ENCODE measurements at regions not wholly inside any gene's neighbourhood (a gene's known extent, or its start where the extent isn't known, plus 50 kb on each side); places are given as distances from the start of the nearest gene placed in this dataset.

DNA sequence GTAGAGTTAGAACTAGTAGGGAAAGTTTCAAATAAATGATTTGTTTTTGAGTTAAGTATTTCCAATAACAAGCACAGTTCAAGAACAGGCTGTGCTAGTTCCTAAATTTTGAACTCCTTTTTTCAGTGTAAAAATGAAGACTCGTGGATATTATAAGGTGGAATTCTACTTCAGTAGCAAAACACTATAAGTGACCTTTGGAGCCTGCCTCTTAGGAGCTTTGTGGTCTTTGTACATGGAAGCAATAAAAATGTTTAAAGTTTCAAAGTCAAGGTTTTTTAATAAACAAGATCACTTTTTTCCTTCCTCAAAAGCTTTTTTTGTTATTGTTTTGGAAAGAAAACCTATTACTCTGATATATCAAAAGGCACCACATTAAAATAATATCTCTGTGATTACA is 292.4 kb upstream of the VWC2 start:
- H3K4me3 ChIP-seq (ENCODE audit: low read depth, low read length) = no peak overlapping the region
- DNase-seq (ENCODE audit: low read depth) = no peak
- TF ChIP-seq, protein P1, sequence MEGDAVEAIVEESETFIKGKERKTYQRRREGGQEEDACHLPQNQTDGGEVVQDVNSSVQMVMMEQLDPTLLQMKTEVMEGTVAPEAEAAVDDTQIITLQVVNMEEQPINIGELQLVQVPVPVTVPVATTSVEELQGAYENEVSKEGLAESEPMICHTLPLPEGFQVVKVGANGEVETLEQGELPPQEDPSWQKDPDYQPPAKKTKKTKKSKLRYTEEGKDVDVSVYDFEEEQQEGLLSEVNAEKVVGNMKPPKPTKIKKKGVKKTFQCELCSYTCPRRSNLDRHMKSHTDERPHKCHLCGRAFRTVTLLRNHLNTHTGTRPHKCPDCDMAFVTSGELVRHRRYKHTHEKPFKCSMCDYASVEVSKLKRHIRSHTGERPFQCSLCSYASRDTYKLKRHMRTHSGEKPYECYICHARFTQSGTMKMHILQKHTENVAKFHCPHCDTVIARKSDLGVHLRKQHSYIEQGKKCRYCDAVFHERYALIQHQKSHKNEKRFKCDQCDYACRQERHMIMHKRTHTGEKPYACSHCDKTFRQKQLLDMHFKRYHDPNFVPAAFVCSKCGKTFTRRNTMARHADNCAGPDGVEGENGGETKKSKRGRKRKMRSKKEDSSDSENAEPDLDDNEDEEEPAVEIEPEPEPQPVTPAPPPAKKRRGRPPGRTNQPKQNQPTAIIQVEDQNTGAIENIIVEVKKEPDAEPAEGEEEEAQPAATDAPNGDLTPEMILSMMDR (conservative IDR thresholded peaks at IDR 0.05; ENCODE audit: low read depth, low read length) = no peak

DNA sequence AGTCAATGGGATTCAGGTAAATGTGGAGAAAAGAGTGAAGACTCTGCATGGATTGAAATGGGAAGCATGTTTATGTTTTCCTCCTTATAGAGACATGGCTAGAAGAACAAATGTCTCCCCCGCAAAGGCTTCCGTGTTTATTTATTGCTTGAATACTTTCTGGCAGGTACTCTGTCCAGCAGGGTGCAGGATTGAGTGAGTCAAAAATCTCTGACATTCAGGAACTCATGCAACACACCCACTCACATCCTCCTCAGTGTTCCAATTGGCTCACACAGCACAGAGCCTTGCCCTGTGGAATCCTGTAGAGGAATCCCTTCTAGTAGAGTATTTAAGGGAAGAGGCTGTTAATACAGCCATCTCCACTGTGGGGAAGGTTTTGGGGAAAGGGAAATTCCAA is 290.3 kb upstream of the VWC2 start:
- DNase-seq (ENCODE audit: low read depth) = peak; percentile 9
- H3K4me3 ChIP-seq (ENCODE audit: low read depth, low read length) = no peak overlapping the region
- TF ChIP-seq, protein P1 (conservative IDR thresholded peaks at IDR 0.05; ENCODE audit: low read depth, low read length) = peak; percentile 59

- no peak overlapping the region for H3K4me3 ChIP-seq (ENCODE audit: low read depth, low read length)
- TF ChIP-seq, protein P1 (conservative IDR thresholded peaks at IDR 0.05; ENCODE audit: low read depth, low read length) = peak; percentile 12
- no peak for DNase-seq (ENCODE audit: low read depth)
These were observed 286.2 kb upstream of the VWC2 start for GRCh38 chr7:49486974-49487829.

- no peak overlapping the region for H3K4me3 ChIP-seq (ENCODE audit: low read depth, low read length)
- TF ChIP-seq, protein P1 (conservative IDR thresholded peaks at IDR 0.05; ENCODE audit: low read depth, low read length) = no peak
- DNase-seq (ENCODE audit: low read depth) = no peak
These were observed 285.7 kb upstream of the VWC2 start for GRCh38 chr7:49487830-49488140.

DNA sequence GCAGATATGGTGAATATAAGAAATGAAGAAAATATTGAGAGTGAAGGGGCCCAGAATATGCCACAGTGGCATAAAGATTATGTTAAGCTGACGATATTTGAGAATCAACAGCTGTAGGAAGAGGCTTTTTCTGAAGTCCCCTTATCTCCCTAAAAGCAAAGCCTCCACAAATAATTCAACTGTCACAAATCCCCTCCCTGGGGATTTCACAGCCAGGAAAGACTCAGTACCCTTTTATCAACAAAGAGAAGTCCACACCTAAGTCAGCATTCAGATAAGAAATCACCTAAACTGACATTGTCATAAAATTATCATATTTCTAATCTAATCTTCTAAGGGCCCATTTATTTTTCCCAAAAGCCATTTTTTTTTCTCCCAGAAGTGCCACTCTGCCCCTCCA is 284.9 kb upstream of the VWC2 start:
- TF ChIP-seq, protein P1 (conservative IDR thresholded peaks at IDR 0.05; ENCODE audit: low read depth, low read length) = no peak
- no peak overlapping the region for H3K4me3 ChIP-seq (ENCODE audit: low read depth, low read length)
- DNase-seq (ENCODE audit: low read depth) = no peak

DNA sequence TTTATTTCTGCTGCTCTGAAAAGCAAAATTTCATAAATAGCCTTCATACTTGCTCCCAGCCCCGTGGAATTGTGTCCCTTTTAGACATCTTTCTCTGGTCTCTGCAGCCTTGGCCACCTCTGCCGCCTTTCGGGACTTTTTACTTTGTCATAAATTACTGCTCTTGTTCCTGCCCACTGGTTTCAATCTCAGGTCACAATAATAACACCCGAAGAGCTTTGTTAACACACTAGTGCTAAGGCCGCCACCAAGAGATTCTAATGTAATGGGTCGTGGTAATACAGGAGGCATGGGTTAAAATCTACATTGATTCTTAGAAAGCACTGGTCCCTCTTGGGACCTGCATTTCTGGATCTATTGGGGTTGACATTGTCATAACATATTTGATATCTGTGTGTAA is 276.0 kb upstream of the VWC2 start:
- DNase-seq (ENCODE audit: low read depth) = no peak

More for the DNA sequence above, 276.0 kb upstream of the VWC2 start:
- no peak overlapping the region for H3K4me3 ChIP-seq (ENCODE audit: low read depth, low read length)
- TF ChIP-seq, protein P1 (conservative IDR thresholded peaks at IDR 0.05; ENCODE audit: low read depth, low read length) = no peak

Measured in epithelial cell of proximal tubule (primary cell).